ENCODE measurements at regions not wholly inside any gene's neighbourhood (a gene's known extent, or its start where the extent isn't known, plus 50 kb on each side); places are given as distances from the start of the nearest gene placed in this dataset.
"Not testable (repeated sequence)": the region's sequence is repeated elsewhere in the genome, so short reads cannot be mapped to it uniquely, and the experiment has no call there.

GRCh38 chr6:119834418-119834817 is 484.9 kb upstream of the MAN1A1 start:
- H3K27me3 ChIP-seq (ENCODE audit: insufficient read depth, low read depth, severe bottlenecking) = no peaks in the 10 kb centered on the region
- TF ChIP-seq, protein P1, sequence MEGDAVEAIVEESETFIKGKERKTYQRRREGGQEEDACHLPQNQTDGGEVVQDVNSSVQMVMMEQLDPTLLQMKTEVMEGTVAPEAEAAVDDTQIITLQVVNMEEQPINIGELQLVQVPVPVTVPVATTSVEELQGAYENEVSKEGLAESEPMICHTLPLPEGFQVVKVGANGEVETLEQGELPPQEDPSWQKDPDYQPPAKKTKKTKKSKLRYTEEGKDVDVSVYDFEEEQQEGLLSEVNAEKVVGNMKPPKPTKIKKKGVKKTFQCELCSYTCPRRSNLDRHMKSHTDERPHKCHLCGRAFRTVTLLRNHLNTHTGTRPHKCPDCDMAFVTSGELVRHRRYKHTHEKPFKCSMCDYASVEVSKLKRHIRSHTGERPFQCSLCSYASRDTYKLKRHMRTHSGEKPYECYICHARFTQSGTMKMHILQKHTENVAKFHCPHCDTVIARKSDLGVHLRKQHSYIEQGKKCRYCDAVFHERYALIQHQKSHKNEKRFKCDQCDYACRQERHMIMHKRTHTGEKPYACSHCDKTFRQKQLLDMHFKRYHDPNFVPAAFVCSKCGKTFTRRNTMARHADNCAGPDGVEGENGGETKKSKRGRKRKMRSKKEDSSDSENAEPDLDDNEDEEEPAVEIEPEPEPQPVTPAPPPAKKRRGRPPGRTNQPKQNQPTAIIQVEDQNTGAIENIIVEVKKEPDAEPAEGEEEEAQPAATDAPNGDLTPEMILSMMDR (IDR thresholded peaks at IDR 0.05; ENCODE audit: low read depth, low read length) = no peak
- no peak overlapping the region for H3K27ac ChIP-seq
- H3K9me3 ChIP-seq (ENCODE audit: severe bottlenecking) = no peaks in the 10 kb centered on the region
- no peak for DNase-seq
- no peak overlapping the region for H3K4me3 ChIP-seq (ENCODE audit: low read depth, low read length)
- H3K36me3 ChIP-seq = no peaks in the 10 kb centered on the region

- H3K36me3 ChIP-seq = no peaks in the 10 kb centered on the region
- no peak for DNase-seq
- H3K27ac ChIP-seq = no peak overlapping the region
- H3K9me3 ChIP-seq (ENCODE audit: severe bottlenecking) = no peaks in the 10 kb centered on the region
- no peaks in the 10 kb centered on the region for H3K27me3 ChIP-seq (ENCODE audit: insufficient read depth, low read depth, severe bottlenecking)
- H3K4me3 ChIP-seq (ENCODE audit: low read depth, low read length) = no peak overlapping the region
- TF ChIP-seq, protein P1 (IDR thresholded peaks at IDR 0.05; ENCODE audit: low read depth, low read length) = no peak
Observed at GRCh38 chr6:119832411-119832810, 482.9 kb upstream of the MAN1A1 start.

GRCh38 chr6:119830494-119831295 is 481.1 kb upstream of the MAN1A1 start:
- no peak overlapping the region for H3K27ac ChIP-seq
- no peaks in the 10 kb centered on the region for H3K9me3 ChIP-seq (ENCODE audit: severe bottlenecking)
- no peaks in the 10 kb centered on the region for H3K36me3 ChIP-seq
- DNase-seq = peak; percentile 18
- no peaks in the 10 kb centered on the region for H3K27me3 ChIP-seq (ENCODE audit: insufficient read depth, low read depth, severe bottlenecking)
- no peak overlapping the region for H3K4me3 ChIP-seq (ENCODE audit: low read depth, low read length)
- TF ChIP-seq, protein P1 (IDR thresholded peaks at IDR 0.05; ENCODE audit: low read depth, low read length) = no peak

DNA sequence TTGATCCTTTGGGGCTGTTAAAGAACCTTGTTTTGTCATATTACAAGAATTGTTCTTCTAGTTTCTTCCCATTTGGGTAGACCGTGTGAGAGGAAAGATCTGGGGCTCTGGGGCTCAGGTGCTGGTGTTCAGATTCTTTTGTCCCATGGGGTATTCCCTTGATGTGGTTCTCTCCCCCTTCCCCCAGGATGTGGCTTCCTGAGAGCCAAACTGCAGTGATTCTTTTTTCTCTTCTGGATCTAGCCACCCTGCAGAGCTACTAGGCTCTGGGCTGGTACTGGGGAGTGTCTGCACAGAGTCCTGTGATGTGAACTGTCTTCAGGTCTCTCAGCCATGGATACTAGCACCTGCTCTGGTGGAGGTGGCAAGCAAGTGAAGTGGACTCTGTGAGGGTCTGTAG is 480.5 kb upstream of the MAN1A1 start:
- no peak for DNase-seq
- H3K27ac ChIP-seq = no peak overlapping the region

DNA sequence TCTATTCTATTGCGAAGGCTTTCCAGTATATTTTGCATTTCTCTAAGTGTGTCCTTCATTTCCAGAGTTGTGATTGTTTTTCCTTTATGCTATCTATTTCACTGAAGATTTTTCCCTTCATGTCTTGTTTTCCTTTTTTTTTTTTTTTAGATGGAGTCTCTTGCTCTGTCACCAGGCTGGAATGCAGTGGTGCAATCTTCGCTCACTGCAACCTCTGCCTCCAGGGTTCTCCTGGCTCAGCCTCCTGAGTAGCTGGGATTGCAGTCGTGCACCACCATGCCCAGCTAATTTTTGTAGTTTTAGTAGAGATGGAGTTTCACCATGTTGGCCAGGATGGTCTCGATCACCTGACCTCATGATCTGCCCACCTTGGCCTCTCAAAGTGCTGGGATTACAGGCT is 479.9 kb upstream of the MAN1A1 start:
- H3K4me3 ChIP-seq (ENCODE audit: low read depth, low read length); H3K27me3 ChIP-seq (ENCODE audit: insufficient read depth, low read depth, severe bottlenecking); DNase-seq; H3K27ac ChIP-seq; H3K9me3 ChIP-seq (ENCODE audit: severe bottlenecking); H3K36me3 ChIP-seq: not testable (repeated sequence)

More for the DNA sequence above, 480.5 kb upstream of the MAN1A1 start:
- H3K27me3 ChIP-seq (ENCODE audit: insufficient read depth, low read depth, severe bottlenecking) = no peaks in the 10 kb centered on the region
- no peaks in the 10 kb centered on the region for H3K9me3 ChIP-seq (ENCODE audit: severe bottlenecking)
- H3K4me3 ChIP-seq (ENCODE audit: low read depth, low read length) = no peak overlapping the region
- TF ChIP-seq, protein P1 (IDR thresholded peaks at IDR 0.05; ENCODE audit: low read depth, low read length) = no peak
- H3K36me3 ChIP-seq = no peaks in the 10 kb centered on the region

GRCh38 chr6:119829006-119829405 is 479.4 kb upstream of the MAN1A1 start:
- Histone ChIP-seq H3K9me3 (ENCODE audit: severe bottlenecking) (no peaks in the 10 kb centered on the region), H3K27me3 (ENCODE audit: insufficient read depth, low read depth, severe bottlenecking) (no peaks in the 10 kb centered on the region), H3K36me3 (no peaks in the 10 kb centered on the region), H3K4me3 (ENCODE audit: low read depth, low read length) (no peak overlapping the region), H3K27ac (no peak overlapping the region)
- TF ChIP-seq, protein P1 (IDR thresholded peaks at IDR 0.05; ENCODE audit: low read depth, low read length) = no peak
- DNase-seq = no peak
